Mucosa of stomach (tissue), 1 donor: ENCODE measurements at regions not wholly inside any gene's neighbourhood (a gene's known extent, or its start where the extent isn't known, plus 50 kb on each side); places are given as distances from the start of the nearest gene placed in this dataset.
"Not testable (repeated sequence)": the region's sequence is repeated elsewhere in the genome, so short reads cannot be mapped to it uniquely, and the experiment has no call there.

Experiments used
- H3K27me3 ChIP-seq: one replicate; pipeline ENCODE4 v1.7.0; 2013; ENCODE audit warnings: mild to moderate bottlenecking, low read length; ENCODE audit not compliant: control insufficient read depth, insufficient read depth
- H3K36me3 ChIP-seq: one replicate; pipeline ENCODE4 v1.7.0; 2013; ENCODE audit warnings: low read length; ENCODE audit not compliant: control insufficient read depth, insufficient read depth
- H3K4me1 ChIP-seq: one replicate; pipeline ENCODE4 v1.7.0; 2013; ENCODE audit warnings: mild to moderate bottlenecking, low read length; ENCODE audit not compliant: control insufficient read depth, insufficient read depth
- H3K4me3 ChIP-seq: one replicate; pipeline ENCODE4 v1.7.0; 2013; ENCODE audit warnings: low read length
- H3K9ac ChIP-seq: one replicate; pipeline ENCODE4 v1.7.0; 2013; ENCODE audit warnings: mild to moderate bottlenecking, low read length, moderate library complexity
- H3K9me3 ChIP-seq: one replicate; pipeline ENCODE4 v1.7.0; 2013; ENCODE audit warnings: mild to moderate bottlenecking, low read length, moderate library complexity; ENCODE audit not compliant: control insufficient read depth
- donor health status: Pancreatic carcinoma.

- H3K4me3 ChIP-seq: no peak overlapping the region
- H3K27me3 ChIP-seq: no peaks in the 10 kb centered on the region
- no peak overlapping the region for H3K9ac ChIP-seq
- no peaks in the 10 kb centered on the region for H3K36me3 ChIP-seq
- H3K9me3 ChIP-seq: no peaks in the 10 kb centered on the region
- peaks cover 31% of the 10 kb centered on the region for H3K4me1 ChIP-seq
Observed at GRCh38 chr4:31192341-31192740, 472.2 kb downstream of the PCDH7 start.

GRCh38 chr4:31193521-31193920 lies 473.4 kb downstream of the PCDH7 start:
- H3K4me1 ChIP-seq: peaks cover 31% of the 10 kb centered on the region
- no peaks in the 10 kb centered on the region for H3K27me3 ChIP-seq
- no peaks in the 10 kb centered on the region for H3K36me3 ChIP-seq
- H3K9ac ChIP-seq: no peak overlapping the region
- no peak overlapping the region for H3K4me3 ChIP-seq
- H3K9me3 ChIP-seq: peaks cover 4% of the 10 kb centered on the region

- peaks cover 4% of the 10 kb centered on the region for H3K9me3 ChIP-seq
- no peaks in the 10 kb centered on the region for H3K27me3 ChIP-seq
- H3K36me3 ChIP-seq: no peaks in the 10 kb centered on the region
- H3K9ac ChIP-seq: no peak overlapping the region
- no peak overlapping the region for H3K4me3 ChIP-seq
- peaks cover 31% of the 10 kb centered on the region for H3K4me1 ChIP-seq
Observed at GRCh38 chr4:31194823-31195222, 474.7 kb downstream of the PCDH7 start.

- Histone ChIP-seq H3K9me3 (peaks cover 4% of the 10 kb centered on the region), H3K36me3 (no peaks in the 10 kb centered on the region), H3K4me3 (no peak overlapping the region), H3K27me3 (no peaks in the 10 kb centered on the region), H3K9ac (no peak overlapping the region), H3K4me1 (peaks cover under 1% of the 10 kb centered on the region)
Observed at GRCh38 chr4:31199644-31200043, 479.5 kb downstream of the PCDH7 start.

- not testable (repeated sequence) for H3K36me3 ChIP-seq, H3K9ac ChIP-seq, H3K4me3 ChIP-seq, H3K9me3 ChIP-seq, H3K27me3 ChIP-seq, H3K4me1 ChIP-seq
Observed at GRCh38 chr4:31202054-31202453, 481.9 kb downstream of the PCDH7 start.

GRCh38 chr4:31204874-31205273 lies 484.7 kb downstream of the PCDH7 start:
- Histone ChIP-seq H3K9me3 (no peaks in the 10 kb centered on the region), H3K4me1 (no peaks in the 10 kb centered on the region), H3K36me3 (no peaks in the 10 kb centered on the region), H3K4me3 (no peak overlapping the region), H3K9ac (no peak overlapping the region), H3K27me3 (no peaks in the 10 kb centered on the region)

GRCh38 chr4:31220921-31221320 lies 500.8 kb downstream of the PCDH7 start:
- Histone ChIP-seq H3K9ac (no peak overlapping the region), H3K9me3 (no peaks in the 10 kb centered on the region), H3K4me1 (no peaks in the 10 kb centered on the region), H3K4me3 (no peak overlapping the region), H3K27me3 (no peaks in the 10 kb centered on the region), H3K36me3 (no peaks in the 10 kb centered on the region)

GRCh38 chr4:31228068-31228467 lies 507.9 kb downstream of the PCDH7 start:
- no peaks in the 10 kb centered on the region for H3K4me1 ChIP-seq
- no peaks in the 10 kb centered on the region for H3K9me3 ChIP-seq
- H3K4me3 ChIP-seq: no peak overlapping the region
- no peak overlapping the region for H3K9ac ChIP-seq
- H3K27me3 ChIP-seq: no peaks in the 10 kb centered on the region
- no peaks in the 10 kb centered on the region for H3K36me3 ChIP-seq

GRCh38 chr4:31230594-31230993 lies 510.4 kb downstream of the PCDH7 start:
- no peaks in the 10 kb centered on the region for H3K4me1 ChIP-seq
- no peak overlapping the region for H3K9ac ChIP-seq
- no peaks in the 10 kb centered on the region for H3K9me3 ChIP-seq
- no peaks in the 10 kb centered on the region for H3K27me3 ChIP-seq
- H3K36me3 ChIP-seq: no peaks in the 10 kb centered on the region
- H3K4me3 ChIP-seq: no peak overlapping the region

- no peaks in the 10 kb centered on the region for H3K4me1 ChIP-seq
- no peak overlapping the region for H3K4me3 ChIP-seq
- no peaks in the 10 kb centered on the region for H3K36me3 ChIP-seq
- H3K9me3 ChIP-seq: no peaks in the 10 kb centered on the region
- H3K27me3 ChIP-seq: no peaks in the 10 kb centered on the region
- no peak overlapping the region for H3K9ac ChIP-seq
Observed at GRCh38 chr4:31234494-31234893, 514.3 kb downstream of the PCDH7 start.

GRCh38 chr4:31234901-31235300 lies 514.7 kb downstream of the PCDH7 start:
- H3K9ac ChIP-seq: no peak overlapping the region

GRCh38 chr4:31236020-31236638 lies 516.0 kb downstream of the PCDH7 start:
- Histone ChIP-seq H3K27me3 (no peaks in the 10 kb centered on the region), H3K4me3 (no peak overlapping the region), H3K4me1 (no peaks in the 10 kb centered on the region), H3K9ac (no peak overlapping the region), H3K9me3 (no peaks in the 10 kb centered on the region), H3K36me3 (no peaks in the 10 kb centered on the region)

More at GRCh38 chr4:31234901-31235300, 514.7 kb downstream of the PCDH7 start:
- Histone ChIP-seq H3K4me1 (no peaks in the 10 kb centered on the region), H3K9me3 (no peaks in the 10 kb centered on the region), H3K36me3 (no peaks in the 10 kb centered on the region), H3K27me3 (no peaks in the 10 kb centered on the region), H3K4me3 (no peak overlapping the region)

- no peaks in the 10 kb centered on the region for H3K9me3 ChIP-seq
- no peaks in the 10 kb centered on the region for H3K27me3 ChIP-seq
- H3K4me1 ChIP-seq: no peaks in the 10 kb centered on the region
- no peak overlapping the region for H3K9ac ChIP-seq
- no peaks in the 10 kb centered on the region for H3K36me3 ChIP-seq
- H3K4me3 ChIP-seq: no peak overlapping the region
Observed at GRCh38 chr4:31236639-31237173, 516.5 kb downstream of the PCDH7 start.
